ENCODE measurements at regions not wholly inside any gene's neighbourhood (a gene's known extent, or its start where the extent isn't known, plus 50 kb on each side); places are given as distances from the start of the nearest gene placed in this dataset.

DNA sequence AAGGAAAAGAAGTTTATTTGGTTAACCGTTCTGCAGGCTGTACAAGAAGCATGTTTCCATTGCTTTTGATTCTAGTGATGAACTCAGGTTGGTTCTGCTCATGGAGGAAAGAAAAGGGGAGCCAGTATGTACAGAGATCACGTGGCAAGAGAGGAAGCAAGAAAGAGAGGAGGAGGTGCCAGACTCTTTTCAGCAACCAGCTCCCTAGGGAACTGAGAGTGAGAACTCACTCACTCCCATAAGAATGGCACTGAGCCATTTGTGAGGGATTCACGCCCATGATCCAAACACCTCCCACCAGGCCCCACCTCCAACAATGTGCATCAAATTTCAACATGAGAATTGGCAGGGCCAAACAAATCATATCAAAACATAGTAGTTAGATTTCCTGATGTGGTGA is 649.1 kb downstream of the EPM2A start:
- Histone ChIP-seq H3K27me3 (ENCODE audit: insufficient read depth, low read depth, severe bottlenecking) (no peaks in the 10 kb centered on the region), H3K4me3 (ENCODE audit: low read depth, low read length) (no peak overlapping the region), H3K36me3 (no peaks in the 10 kb centered on the region), H3K27ac (no peak overlapping the region), H3K9me3 (ENCODE audit: severe bottlenecking) (no peaks in the 10 kb centered on the region)
- DNase-seq = no peak
- TF ChIP-seq, protein P1, sequence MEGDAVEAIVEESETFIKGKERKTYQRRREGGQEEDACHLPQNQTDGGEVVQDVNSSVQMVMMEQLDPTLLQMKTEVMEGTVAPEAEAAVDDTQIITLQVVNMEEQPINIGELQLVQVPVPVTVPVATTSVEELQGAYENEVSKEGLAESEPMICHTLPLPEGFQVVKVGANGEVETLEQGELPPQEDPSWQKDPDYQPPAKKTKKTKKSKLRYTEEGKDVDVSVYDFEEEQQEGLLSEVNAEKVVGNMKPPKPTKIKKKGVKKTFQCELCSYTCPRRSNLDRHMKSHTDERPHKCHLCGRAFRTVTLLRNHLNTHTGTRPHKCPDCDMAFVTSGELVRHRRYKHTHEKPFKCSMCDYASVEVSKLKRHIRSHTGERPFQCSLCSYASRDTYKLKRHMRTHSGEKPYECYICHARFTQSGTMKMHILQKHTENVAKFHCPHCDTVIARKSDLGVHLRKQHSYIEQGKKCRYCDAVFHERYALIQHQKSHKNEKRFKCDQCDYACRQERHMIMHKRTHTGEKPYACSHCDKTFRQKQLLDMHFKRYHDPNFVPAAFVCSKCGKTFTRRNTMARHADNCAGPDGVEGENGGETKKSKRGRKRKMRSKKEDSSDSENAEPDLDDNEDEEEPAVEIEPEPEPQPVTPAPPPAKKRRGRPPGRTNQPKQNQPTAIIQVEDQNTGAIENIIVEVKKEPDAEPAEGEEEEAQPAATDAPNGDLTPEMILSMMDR (IDR thresholded peaks at IDR 0.05; ENCODE audit: low read depth, low read length) = no peak

DNA sequence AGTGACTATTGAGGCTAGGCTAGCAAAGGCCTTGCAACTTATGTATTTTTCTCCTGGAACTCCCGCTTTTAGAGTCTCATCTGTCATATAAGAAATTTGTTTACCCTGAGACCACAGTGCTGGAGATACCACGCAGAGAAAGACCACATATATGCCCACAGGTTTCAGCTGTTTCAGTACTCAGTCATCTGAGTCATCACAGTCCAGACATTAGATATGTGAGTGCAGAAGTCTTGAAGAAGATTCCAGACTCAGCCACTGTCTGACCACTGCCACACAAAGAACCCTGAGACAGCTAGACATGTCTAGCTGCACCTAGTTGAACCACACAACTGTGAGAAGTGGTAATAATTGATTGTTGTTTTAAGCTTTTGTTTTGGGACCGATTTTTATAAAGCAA is 648.3 kb downstream of the EPM2A start:
- Histone ChIP-seq H3K4me3 (ENCODE audit: low read depth, low read length) (no peak overlapping the region), H3K36me3 (no peaks in the 10 kb centered on the region), H3K9me3 (ENCODE audit: severe bottlenecking) (no peaks in the 10 kb centered on the region), H3K27me3 (ENCODE audit: insufficient read depth, low read depth, severe bottlenecking) (no peaks in the 10 kb centered on the region), H3K27ac (no peak overlapping the region)
- DNase-seq = no peak
- TF ChIP-seq, protein P1 (IDR thresholded peaks at IDR 0.05; ENCODE audit: low read depth, low read length) = no peak

DNA sequence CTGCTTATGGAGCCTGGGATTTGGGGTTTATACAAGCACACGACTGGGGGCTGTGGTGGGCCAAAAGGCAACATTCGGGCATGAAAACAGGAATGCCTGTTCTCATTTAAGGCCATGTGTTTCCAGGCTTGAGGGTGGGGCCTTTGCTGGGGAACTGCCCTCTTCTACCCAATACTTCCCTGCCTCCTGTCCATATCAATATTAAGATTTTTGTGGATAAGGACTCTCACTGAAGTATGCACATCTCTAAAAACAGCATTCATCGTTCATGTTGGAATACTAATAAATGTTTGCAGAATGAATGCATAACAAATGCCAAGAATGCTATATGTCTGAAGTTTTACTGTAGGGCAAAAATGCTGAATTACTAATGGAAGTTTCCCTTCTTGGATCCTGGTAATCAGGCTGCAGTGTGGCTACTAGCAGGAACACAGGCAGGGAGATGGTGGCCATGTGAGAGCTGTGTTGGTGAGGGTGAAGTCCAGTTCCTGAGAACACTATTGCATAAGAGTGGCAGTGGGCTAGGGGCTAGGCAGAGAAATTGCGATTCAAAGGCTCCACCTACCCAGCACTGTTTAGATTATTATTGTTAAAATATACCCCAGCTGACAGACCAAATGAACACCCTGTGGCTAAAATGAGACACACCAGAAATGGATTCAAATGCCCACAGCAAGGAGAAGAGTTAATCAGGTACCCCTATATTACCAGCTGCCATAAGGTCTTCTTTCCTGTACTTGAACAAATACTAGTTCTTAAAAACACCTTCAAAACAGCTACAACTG is 644.3 kb downstream of the EPM2A start:
- Histone ChIP-seq H3K4me3 (ENCODE audit: low read depth, low read length) (no peak overlapping the region), H3K36me3 (no peaks in the 10 kb centered on the region), H3K27me3 (ENCODE audit: insufficient read depth, low read depth, severe bottlenecking) (no peaks in the 10 kb centered on the region), H3K27ac (no peak overlapping the region), H3K9me3 (ENCODE audit: severe bottlenecking) (no peaks in the 10 kb centered on the region)
- DNase-seq = no peak
- TF ChIP-seq, protein P1 (IDR thresholded peaks at IDR 0.05; ENCODE audit: low read depth, low read length) = no peak

DNA sequence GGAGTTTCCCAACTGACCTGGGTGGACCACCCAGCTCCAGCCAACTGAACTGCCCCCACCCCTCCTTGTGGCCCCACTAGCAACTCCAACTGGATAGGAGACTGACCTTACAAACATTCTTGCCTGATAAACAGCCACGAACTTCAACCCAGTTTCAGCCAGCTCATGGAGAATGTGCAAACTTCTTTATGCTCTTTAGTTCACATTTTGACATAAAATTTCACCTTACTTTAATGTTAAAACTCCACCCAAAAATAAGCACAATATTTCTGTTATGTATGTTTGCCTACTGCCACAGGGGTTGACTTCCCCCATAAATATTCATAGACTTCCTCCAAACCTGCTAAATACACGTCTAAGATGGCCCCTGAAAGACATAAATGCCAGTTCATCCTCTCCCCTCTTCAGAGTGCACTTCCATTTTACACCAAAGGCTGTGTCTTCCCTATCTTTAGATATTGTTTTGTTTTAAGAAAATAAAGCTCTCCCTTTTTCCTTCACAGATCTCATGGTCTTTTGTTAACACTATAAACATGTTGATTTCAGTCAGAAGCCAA is 643.7 kb downstream of the EPM2A start:
- Histone ChIP-seq H3K9me3 (ENCODE audit: severe bottlenecking) (no peaks in the 10 kb centered on the region), H3K36me3 (no peaks in the 10 kb centered on the region), H3K4me3 (ENCODE audit: low read depth, low read length) (no peak overlapping the region), H3K27ac (no peak overlapping the region), H3K27me3 (ENCODE audit: insufficient read depth, low read depth, severe bottlenecking) (no peaks in the 10 kb centered on the region)
- TF ChIP-seq, protein P1 (IDR thresholded peaks at IDR 0.05; ENCODE audit: low read depth, low read length) = no peak
- no peak for DNase-seq

DNA sequence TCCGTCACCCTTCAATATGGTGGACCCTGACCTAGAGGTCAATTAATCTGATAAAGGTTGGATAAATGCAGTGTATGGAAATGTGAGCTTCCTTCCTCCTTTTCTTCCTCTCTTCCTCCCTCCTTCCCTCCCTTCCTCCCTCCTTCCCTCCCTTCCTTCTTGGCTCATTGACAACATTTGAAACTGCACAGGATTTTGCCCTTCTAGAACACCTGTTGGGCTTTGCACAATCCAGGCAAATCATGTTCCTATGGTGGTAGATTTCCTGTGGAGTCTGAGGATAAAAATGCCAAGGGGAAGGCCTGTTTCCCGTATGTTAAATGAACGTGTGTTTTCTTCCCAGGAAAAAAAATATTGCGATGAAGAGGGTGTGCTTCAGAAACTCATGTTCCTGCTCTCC is 642.8 kb downstream of the EPM2A start:
- no peaks in the 10 kb centered on the region for H3K36me3 ChIP-seq
- TF ChIP-seq, protein P1 (IDR thresholded peaks at IDR 0.05; ENCODE audit: low read depth, low read length) = no peak
- H3K9me3 ChIP-seq (ENCODE audit: severe bottlenecking) = no peaks in the 10 kb centered on the region

More for the DNA sequence above, 642.8 kb downstream of the EPM2A start:
- Histone ChIP-seq H3K27ac (no peak overlapping the region), H3K4me3 (ENCODE audit: low read depth, low read length) (no peak overlapping the region), H3K27me3 (ENCODE audit: insufficient read depth, low read depth, severe bottlenecking) (no peaks in the 10 kb centered on the region)
- no peak for DNase-seq

Data from WERI-Rb-1 (cell line).